ENCODE measurements at regions not wholly inside any gene's neighbourhood (a gene's known extent, or its start where the extent isn't known, plus 50 kb on each side); places are given as distances from the start of the nearest gene placed in this dataset.

DNA sequence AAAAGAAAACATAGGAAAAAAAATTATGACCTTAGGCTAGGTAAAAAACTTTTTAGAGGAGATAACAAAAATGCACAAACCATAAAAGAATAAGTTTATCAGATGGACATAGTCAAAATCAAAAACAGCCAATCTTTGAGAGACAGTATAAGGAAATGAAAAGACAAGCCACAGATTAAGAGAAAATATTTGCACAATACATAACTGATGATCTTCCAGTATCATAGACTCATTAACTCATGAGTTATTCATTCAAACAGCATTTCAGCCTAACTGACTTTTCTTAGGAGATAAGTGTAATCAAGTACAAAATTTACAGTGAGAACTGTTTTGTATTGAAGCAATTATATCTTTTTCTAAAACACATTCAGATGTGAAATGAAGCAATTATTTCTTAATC is 183.8 kb downstream of the FBXO8 start:
- no peak for DNase-seq
- no peaks in the 10 kb centered on the region for H3K36me3 ChIP-seq (replicated peaks in 1 of 2)

DNA sequence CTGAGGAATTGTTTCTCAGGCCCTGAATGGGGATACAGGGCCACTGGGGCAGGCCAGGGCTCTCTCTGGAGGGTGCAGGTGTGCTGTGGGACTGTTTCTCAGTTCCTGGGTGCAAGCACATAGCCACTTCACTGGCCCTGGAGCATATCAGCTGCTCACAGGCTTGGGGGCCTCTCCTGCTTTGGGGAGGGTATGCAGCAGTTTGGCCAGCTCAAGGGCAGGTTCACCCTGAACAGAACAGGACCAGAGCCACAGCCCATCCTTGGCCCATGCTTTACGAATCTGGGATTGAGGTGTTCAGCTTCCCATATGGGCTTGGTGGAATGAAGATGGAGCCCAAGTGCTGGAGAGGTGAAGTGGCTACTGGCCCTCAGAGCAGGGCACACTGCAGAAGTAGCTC is 186.5 kb downstream of the FBXO8 start:
- Histone ChIP-seq H3K4me1 (replicated peaks in 1 of 2) (no peaks in the 10 kb centered on the region), H3K27me3 (no peaks in the 10 kb centered on the region), H3K27ac (no peak overlapping the region), H3K9me3 (replicated peaks in 1 of 3) (no peaks in the 10 kb centered on the region), H3K4me3 (no peak overlapping the region), H3K36me3 (replicated peaks in 1 of 2) (no peaks in the 10 kb centered on the region)
- intact Hi-C loops (cut with DNase I), result no loop called here
- DNase-seq, result no peak
- WGBS, 4 donors, result 33 to 88% (median 66%) methylated on average over 1 of the region's 1 CpG
- TF ChIP-seq POLR2A (IDR thresholded peaks at IDR 0.05), result no peak
- TF ChIP-seq, protein P1, sequence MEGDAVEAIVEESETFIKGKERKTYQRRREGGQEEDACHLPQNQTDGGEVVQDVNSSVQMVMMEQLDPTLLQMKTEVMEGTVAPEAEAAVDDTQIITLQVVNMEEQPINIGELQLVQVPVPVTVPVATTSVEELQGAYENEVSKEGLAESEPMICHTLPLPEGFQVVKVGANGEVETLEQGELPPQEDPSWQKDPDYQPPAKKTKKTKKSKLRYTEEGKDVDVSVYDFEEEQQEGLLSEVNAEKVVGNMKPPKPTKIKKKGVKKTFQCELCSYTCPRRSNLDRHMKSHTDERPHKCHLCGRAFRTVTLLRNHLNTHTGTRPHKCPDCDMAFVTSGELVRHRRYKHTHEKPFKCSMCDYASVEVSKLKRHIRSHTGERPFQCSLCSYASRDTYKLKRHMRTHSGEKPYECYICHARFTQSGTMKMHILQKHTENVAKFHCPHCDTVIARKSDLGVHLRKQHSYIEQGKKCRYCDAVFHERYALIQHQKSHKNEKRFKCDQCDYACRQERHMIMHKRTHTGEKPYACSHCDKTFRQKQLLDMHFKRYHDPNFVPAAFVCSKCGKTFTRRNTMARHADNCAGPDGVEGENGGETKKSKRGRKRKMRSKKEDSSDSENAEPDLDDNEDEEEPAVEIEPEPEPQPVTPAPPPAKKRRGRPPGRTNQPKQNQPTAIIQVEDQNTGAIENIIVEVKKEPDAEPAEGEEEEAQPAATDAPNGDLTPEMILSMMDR (IDR thresholded peaks at IDR 0.05), result no peak

More for the DNA sequence above, 183.8 kb downstream of the FBXO8 start:
- H3K27ac ChIP-seq, result no peak overlapping the region
- no peaks in the 10 kb centered on the region for H3K4me1 ChIP-seq (replicated peaks in 1 of 2)
- no peak overlapping the region for H3K4me3 ChIP-seq
- no peaks in the 10 kb centered on the region for H3K27me3 ChIP-seq
- H3K9me3 ChIP-seq (replicated peaks in 1 of 3), result no peaks in the 10 kb centered on the region
- TF ChIP-seq POLR2A (IDR thresholded peaks at IDR 0.05), result no peak
- TF ChIP-seq, protein P1 (IDR thresholded peaks at IDR 0.05), result no peak
- intact Hi-C loops (cut with DNase I), result no loop called here

DNA sequence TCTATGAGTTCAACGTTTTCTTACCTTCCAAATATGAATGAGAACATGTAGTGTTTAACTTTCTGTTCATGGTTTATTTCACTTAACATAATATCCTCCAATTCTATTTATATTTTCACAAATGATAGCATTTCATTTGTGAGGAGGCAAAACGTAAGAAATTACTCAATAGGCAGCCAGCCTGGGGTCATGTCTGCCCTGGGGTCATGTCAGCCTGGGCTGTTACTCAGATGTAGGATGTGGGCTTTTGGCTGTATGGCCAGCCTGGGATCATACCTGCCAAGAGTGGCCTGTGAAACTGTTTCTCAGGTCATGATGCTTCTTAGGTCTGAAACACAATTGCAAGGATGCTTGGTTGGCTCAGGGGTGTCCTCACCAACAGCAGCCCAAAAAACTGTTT is 187.0 kb downstream of the FBXO8 start:
- no peaks in the 10 kb centered on the region for H3K36me3 ChIP-seq (replicated peaks in 1 of 2)
- H3K27me3 ChIP-seq, result no peaks in the 10 kb centered on the region
- no peak overlapping the region for H3K4me3 ChIP-seq
- no peak for TF ChIP-seq POLR2A (IDR thresholded peaks at IDR 0.05)
- TF ChIP-seq, protein P1 (IDR thresholded peaks at IDR 0.05), result no peak
- no peak overlapping the region for H3K27ac ChIP-seq
- no peaks in the 10 kb centered on the region for H3K9me3 ChIP-seq (replicated peaks in 1 of 3)
- intact Hi-C loops (cut with DNase I), result no loop called here
- DNase-seq, result no peak
- no peaks in the 10 kb centered on the region for H3K4me1 ChIP-seq (replicated peaks in 1 of 2)
- WGBS, 4 donors, result 43 to 50% (median 44%) methylated on average over 2 of the region's 2 CpGs

DNA sequence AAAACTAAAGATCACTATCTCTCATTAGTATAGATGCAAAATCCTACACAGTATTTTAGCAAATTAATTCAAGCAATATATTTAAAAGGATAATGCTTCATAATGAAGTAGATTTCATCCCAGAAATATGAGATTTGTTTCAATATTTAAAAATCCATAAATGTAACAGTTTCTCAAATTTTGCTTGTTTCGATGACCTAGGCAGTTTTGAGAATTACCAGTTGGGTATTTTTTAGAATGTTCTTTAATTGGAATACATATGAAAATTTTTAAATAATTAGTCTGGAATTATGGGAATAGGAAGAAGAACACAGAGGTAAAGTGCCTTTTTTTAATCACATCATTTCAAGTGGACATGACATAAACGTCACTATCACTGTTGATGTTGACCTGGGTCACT is 192.3 kb downstream of the FBXO8 start:
- Histone ChIP-seq H3K36me3 (replicated peaks in 1 of 2) (no peaks in the 10 kb centered on the region), H3K27me3 (no peaks in the 10 kb centered on the region), H3K27ac (no peak overlapping the region), H3K9me3 (replicated peaks in 1 of 3) (no peaks in the 10 kb centered on the region), H3K4me1 (replicated peaks in 1 of 2) (no peaks in the 10 kb centered on the region), H3K4me3 (no peak overlapping the region)
- DNase-seq, result no peak
- intact Hi-C loops (cut with DNase I), result no loop called here
- WGBS, 4 donors, result 65 to 83% (median 77%) methylated on average over 2 of the region's 2 CpGs
- no peak for TF ChIP-seq POLR2A (IDR thresholded peaks at IDR 0.05)
- TF ChIP-seq, protein P1 (IDR thresholded peaks at IDR 0.05), result no peak
